ENCODE measurements at regions not wholly inside any gene's neighbourhood (a gene's known extent, or its start where the extent isn't known, plus 50 kb on each side); places are given as distances from the start of the nearest gene placed in this dataset.
A peak's percentile ranks its signal among the peaks of the same experiment; 100 is the strongest.

GRCh38 chr15:81653259-81653658 lies 279.2 kb upstream of the TMC3 start:
- Histone ChIP-seq H3K9me1 (ENCODE audit: control insufficient read depth, insufficient read depth, low read length) (no peaks in the 10 kb centered on the region), H3K4me3 (no peak overlapping the region), H3K27me3 (ENCODE audit: control insufficient read depth in 2 of 2, insufficient read depth in 2 of 2, low read length in 2 of 2) (no peaks in the 10 kb centered on the region), H3K79me2 (ENCODE audit: control insufficient read depth, insufficient read depth, low read length) (no peaks in the 10 kb centered on the region), H4K20me1 (replicated peaks; ENCODE audit: control insufficient read depth, insufficient read depth, low read length) (no peaks in the 10 kb centered on the region), H3K27ac (ENCODE audit: extremely low read depth, low read depth, low read length) (no peak overlapping the region), H3K36me3 (ENCODE audit: control insufficient read depth, insufficient read depth, low read length) (no peaks in the 10 kb centered on the region), H3K4me2 (ENCODE audit: insufficient read depth, low read length) (no peak overlapping the region), H3K4me1 (replicated peaks in 1 of 2; ENCODE audit: control insufficient read depth in 2 of 2, insufficient read depth in 2 of 2, low read length in 2 of 2) (no peaks in the 10 kb centered on the region), H2AFZ (ENCODE audit: low read depth, low read length) (no peak overlapping the region), H3K9me3 (replicated peaks; ENCODE audit: control insufficient read depth, insufficient read depth, low read depth, low read length) (no peaks in the 10 kb centered on the region), H3K9ac (ENCODE audit: insufficient read depth in 1 of 2, low read depth in 2 of 2, low read length in 2 of 2) (no peak overlapping the region)
- WGBS (ENCODE audit: insufficient coverage, low coverage, missing lambda C conversion rate): 0% methylated on average over 2 of the region's 2 CpGs
- no peak for ATAC-seq
- in situ Hi-C loops (cut with MboI): no loop called here
- intact Hi-C loops (cut with micrococcal nuclease): no loop called here
- ChIA-PET POLR2A (interaction anchor here (0.7 to 1.0 kb wide), 2 partner anchors 9 to 148 kb away, joined by 3 read pairs; no protein-coding TSS in a partner anchor), CTCF (ENCODE audit: low intra/inter-chr PET ratio) (no interaction called here)
- DNase-seq (ENCODE audit: extremely low read depth in 1 of 4, low spot score in 3 of 4): no peak
- TF ChIP-seq L3MBTL2 (IDR thresholded peaks at IDR 0.05) (peak; percentile 19; the same call in 1 of the 2 replicates), SRSF9 (IDR thresholded peaks at IDR 0.05; ENCODE audit: borderline replicate concordance, low read depth, low read length) (no peak)
- TF ChIP-seq, protein P1, sequence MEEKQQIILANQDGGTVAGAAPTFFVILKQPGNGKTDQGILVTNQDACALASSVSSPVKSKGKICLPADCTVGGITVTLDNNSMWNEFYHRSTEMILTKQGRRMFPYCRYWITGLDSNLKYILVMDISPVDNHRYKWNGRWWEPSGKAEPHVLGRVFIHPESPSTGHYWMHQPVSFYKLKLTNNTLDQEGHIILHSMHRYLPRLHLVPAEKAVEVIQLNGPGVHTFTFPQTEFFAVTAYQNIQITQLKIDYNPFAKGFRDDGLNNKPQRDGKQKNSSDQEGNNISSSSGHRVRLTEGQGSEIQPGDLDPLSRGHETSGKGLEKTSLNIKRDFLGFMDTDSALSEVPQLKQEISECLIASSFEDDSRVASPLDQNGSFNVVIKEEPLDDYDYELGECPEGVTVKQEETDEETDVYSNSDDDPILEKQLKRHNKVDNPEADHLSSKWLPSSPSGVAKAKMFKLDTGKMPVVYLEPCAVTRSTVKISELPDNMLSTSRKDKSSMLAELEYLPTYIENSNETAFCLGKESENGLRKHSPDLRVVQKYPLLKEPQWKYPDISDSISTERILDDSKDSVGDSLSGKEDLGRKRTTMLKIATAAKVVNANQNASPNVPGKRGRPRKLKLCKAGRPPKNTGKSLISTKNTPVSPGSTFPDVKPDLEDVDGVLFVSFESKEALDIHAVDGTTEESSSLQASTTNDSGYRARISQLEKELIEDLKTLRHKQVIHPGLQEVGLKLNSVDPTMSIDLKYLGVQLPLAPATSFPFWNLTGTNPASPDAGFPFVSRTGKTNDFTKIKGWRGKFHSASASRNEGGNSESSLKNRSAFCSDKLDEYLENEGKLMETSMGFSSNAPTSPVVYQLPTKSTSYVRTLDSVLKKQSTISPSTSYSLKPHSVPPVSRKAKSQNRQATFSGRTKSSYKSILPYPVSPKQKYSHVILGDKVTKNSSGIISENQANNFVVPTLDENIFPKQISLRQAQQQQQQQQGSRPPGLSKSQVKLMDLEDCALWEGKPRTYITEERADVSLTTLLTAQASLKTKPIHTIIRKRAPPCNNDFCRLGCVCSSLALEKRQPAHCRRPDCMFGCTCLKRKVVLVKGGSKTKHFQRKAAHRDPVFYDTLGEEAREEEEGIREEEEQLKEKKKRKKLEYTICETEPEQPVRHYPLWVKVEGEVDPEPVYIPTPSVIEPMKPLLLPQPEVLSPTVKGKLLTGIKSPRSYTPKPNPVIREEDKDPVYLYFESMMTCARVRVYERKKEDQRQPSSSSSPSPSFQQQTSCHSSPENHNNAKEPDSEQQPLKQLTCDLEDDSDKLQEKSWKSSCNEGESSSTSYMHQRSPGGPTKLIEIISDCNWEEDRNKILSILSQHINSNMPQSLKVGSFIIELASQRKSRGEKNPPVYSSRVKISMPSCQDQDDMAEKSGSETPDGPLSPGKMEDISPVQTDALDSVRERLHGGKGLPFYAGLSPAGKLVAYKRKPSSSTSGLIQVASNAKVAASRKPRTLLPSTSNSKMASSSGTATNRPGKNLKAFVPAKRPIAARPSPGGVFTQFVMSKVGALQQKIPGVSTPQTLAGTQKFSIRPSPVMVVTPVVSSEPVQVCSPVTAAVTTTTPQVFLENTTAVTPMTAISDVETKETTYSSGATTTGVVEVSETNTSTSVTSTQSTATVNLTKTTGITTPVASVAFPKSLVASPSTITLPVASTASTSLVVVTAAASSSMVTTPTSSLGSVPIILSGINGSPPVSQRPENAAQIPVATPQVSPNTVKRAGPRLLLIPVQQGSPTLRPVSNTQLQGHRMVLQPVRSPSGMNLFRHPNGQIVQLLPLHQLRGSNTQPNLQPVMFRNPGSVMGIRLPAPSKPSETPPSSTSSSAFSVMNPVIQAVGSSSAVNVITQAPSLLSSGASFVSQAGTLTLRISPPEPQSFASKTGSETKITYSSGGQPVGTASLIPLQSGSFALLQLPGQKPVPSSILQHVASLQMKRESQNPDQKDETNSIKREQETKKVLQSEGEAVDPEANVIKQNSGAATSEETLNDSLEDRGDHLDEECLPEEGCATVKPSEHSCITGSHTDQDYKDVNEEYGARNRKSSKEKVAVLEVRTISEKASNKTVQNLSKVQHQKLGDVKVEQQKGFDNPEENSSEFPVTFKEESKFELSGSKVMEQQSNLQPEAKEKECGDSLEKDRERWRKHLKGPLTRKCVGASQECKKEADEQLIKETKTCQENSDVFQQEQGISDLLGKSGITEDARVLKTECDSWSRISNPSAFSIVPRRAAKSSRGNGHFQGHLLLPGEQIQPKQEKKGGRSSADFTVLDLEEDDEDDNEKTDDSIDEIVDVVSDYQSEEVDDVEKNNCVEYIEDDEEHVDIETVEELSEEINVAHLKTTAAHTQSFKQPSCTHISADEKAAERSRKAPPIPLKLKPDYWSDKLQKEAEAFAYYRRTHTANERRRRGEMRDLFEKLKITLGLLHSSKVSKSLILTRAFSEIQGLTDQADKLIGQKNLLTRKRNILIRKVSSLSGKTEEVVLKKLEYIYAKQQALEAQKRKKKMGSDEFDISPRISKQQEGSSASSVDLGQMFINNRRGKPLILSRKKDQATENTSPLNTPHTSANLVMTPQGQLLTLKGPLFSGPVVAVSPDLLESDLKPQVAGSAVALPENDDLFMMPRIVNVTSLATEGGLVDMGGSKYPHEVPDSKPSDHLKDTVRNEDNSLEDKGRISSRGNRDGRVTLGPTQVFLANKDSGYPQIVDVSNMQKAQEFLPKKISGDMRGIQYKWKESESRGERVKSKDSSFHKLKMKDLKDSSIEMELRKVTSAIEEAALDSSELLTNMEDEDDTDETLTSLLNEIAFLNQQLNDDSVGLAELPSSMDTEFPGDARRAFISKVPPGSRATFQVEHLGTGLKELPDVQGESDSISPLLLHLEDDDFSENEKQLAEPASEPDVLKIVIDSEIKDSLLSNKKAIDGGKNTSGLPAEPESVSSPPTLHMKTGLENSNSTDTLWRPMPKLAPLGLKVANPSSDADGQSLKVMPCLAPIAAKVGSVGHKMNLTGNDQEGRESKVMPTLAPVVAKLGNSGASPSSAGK (IDR thresholded peaks at IDR 0.05): 0 out of 2 replicates have a peak, but pooled peaks have one; percentile 19
- no peak for FAIRE-seq
- no TSS peak for BruUV-seq (replicated peaks)
